GM18520 (cell line): ENCODE measurements at regions not wholly inside any gene's neighbourhood (a gene's known extent, or its start where the extent isn't known, plus 50 kb on each side); places are given as distances from the start of the nearest gene placed in this dataset.
A peak's percentile ranks its signal among the peaks of the same experiment; 100 is the strongest.

Source experiments
- ATAC-seq: cut with Tn5 transposase; IDR thresholded peaks from one replicate; pipeline ENCODE4 v1.9.1; 2021; ENCODE audit not compliant: unreplicated experiment

DNA sequence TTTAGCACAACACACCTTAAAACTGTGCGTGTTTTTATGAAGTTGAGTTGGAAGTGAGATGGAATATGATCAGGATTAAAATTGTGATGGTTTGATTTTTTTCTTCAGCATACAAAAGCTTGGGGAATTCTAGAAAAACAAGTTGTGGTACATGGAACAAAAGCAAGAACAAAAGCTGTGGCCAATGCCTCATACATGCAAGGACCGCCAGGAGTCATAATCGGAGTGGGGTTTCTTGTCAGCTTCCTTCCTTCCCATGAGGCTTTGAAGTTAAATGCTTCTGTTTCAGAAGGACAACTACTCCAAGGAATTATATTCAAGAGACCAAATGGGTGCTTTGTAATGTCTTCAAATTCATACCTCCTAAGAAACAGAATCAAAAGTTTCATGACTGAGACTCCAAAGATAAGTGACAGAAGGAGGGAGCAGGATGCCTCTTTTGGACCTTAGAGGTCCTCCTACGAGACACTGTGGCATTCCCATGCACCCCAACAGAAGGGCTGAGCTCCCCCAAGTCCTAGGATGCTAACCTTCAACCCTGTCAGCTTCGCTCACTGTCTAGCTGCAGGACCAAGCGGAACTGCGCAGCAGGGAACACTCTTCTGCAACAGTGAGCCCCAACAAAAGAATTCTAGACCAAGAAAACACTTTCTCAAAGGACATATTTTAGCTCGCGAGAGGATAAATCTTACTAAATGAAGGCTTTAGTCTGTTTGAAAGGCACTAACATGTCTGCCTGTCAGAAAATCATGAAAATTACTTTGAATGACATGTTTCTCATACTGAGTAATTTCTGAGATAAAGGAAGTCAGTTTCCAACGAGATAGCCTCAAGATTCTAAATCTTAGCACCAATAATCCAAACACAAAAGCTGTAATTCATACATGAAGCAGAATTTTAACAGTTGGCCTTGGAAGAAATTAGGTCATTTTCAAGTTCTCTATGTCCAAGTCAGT, 108.5 kb upstream of the NHSL1 start:
- no peak for ATAC-seq

DNA sequence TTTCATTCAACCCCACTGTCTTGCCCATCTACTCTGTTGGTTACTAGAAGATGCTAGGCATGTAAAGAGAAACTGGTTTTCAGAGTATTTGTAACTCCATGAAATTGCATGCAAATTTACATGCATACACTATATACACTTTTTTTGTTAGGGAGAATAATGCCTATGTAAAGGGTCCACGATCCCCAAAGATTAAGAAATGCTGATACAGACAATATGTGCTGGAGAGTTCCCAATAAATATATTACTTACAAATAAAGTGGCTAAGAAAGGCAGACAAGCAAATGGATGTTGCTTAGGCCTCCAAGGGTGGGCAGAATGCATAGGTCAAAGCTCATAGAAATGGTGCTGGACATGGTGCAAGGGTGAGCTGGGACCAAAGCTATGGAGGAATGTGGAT, 109.6 kb upstream of the NHSL1 start:
- ATAC-seq, result no peak

DNA sequence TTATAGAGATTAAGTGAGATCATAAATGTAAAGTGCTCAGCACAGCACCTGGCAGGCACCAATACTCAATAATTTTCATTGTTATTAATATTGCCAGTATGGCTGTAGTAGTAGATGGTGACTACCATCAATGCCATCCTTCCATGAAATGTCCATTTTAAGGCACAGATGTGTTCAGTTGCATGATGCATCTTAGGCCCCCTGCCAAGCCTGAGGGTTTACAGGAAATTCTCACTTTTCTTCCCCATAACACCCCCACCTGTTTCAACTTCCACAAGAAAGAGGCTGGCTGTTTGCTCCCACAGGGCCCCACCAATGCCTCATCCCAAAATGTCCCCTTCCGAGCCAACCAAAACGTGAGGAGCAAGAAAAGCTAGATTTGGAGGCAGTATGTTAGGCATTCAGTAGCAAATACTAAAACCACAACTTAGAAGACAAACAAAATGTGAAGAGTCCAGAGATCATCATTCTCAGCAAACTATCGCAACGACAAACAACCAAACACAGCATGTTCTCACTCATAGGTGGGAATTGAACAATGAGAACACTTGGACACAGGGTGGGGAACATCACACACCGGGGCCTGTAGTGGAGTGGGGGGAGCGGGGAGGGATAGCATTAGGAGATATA, 110.6 kb upstream of the NHSL1 start:
- no peak for ATAC-seq

DNA sequence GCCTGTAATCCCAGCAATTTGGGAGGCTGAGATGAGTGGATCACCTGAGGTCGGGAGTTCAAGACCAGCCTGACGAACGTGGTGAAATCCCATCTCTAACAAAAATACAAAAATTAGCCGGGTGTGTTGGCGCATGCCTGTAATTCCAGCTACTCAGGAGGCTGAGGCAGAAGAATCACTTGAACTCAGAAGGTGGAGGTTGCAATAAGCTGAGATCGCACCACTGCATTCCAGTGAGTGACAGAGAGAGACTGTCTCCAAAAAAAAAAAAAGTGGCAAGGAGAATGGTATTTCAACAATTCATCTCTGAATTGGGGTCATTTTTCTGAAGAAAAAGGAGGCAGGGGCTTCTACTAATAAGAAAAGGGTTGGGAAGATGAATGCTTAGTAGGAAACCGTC, 111.5 kb upstream of the NHSL1 start:
- no peak for ATAC-seq

DNA sequence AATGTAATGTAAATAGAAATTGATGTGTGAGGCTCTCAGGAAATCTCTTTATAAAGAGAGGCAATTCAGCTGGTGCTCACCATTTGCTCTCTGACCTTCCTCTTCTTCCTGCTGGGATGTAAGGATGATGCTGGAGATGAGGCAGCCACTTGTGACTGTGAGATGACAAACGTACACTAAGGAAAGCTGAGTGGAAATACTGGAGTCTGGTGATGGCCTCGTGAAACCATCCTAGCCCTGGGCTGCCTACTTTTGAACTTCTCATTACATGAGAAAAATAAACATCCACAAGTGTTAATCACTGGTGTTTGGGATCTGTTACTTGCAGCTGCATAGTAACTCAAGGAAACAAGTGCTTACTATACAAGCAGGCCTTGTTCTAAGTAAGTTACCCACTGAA, 114.9 kb upstream of the NHSL1 start:
- no peak for ATAC-seq

DNA sequence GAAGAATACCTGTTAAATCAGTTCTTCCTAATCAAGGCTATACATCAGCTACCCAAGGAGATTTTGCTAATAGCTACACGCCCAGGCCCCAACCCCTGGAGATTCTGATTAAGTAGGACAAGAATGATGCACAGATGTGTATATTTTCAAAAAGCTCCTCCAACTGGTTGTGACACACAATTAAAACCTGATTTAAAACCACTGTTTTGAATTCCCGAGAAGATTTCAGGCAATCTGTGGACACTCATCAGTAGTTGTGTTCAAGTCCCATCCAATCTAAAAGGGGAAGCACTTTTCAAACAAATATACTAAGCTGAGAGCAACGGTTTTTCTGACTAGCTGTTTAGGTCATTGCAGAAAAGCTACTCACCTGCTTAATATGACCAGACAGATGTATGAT, 118.9 kb upstream of the NHSL1 start:
- no peak for ATAC-seq

DNA sequence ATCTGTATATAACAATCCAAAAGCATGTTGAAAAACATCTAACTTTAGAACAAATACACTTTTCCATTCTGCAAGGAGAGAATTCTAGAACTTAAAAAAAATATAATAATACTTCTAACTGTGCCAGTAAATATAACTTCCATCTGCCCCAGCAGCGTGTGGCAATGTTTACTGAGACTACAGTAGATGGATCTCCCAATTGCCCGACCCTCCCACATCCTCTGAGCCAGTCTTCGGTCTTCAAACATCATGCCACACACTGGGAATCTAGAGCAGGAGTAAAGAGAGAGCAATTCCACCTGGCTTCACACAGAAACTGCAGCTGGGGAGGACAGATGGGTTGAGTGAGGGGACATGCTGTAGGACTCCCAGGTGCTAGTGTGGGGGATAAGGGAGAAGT, 121.3 kb upstream of the NHSL1 start:
- ATAC-seq, result no peak

DNA sequence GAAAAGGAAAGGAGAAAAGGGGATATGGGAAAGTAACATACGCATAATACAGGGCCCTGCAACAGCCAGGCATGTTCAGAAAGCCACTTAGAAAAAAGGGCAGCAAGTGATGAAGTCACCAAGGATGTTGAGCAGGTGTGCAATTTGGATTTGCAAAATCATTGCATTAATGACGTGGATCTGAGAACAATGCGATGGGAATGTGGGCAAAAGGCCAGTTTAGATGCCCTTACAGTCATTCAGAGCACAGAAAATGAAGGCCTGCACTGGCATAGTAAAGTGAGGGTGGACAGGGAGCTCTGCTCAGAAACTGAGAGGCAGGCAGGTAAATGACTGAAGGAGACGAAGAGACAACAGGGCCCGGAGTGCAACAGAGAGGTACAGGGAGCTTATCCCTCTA, 123.7 kb upstream of the NHSL1 start:
- no peak for ATAC-seq

DNA sequence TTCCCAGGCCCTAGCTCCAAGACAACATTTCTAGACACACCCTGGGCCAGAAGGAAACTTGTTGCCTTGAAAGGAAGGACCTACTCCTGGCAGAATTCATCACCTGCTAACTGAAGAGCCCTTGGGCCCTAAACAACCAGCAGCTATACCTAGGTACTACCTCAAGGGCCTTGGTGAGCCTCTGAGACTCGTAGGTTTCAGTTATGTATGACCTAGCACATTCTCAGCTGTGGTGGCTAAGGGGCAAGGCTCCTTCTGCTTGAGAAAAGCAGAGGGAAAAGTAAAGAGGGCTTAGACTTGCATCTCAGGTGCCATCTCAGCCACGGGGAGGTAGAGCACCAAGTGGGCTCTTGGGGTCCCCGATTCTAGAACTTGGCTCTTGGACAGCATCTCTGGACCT, 132.3 kb upstream of the NHSL1 start:
- ATAC-seq, result no peak

DNA sequence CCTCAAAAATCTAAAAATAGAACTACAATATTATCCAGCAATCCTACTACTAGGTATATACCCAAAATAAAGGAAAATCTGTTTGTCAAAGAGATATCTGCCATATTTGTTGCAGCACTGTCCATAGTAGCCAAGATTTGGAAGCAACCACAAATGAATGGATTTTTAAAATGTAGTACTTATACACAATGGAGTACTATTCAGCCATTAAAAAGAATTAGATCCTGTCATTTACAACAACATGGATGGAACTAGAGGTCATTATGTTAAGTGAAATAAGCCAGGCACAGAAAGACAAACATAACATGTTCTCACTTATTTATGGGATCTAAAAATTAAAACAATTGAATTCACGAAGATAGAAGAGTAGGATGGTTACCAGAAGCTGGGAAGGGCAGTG, 135.7 kb upstream of the CCDC28A start:
- no peak for ATAC-seq

DNA sequence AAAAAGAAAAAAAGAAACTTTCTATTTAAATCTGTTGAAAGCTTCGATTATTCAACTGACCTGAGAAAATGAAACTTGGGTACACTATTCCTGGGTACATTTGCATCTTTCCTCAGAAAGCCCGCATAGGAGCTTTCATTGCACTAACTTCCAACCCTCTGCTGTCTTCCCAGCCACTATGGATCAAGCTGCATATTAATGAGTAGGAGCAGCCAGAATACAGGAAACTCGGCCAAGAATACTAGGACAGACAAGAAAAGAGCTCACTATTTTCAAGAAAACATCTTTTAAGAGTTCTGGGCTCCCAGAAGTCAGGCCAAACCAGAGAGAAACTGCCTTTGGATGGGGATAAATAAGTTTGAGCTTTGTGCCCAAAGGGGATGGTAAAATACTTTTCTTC, 135.0 kb upstream of the CCDC28A start:
- ATAC-seq, result no peak

DNA sequence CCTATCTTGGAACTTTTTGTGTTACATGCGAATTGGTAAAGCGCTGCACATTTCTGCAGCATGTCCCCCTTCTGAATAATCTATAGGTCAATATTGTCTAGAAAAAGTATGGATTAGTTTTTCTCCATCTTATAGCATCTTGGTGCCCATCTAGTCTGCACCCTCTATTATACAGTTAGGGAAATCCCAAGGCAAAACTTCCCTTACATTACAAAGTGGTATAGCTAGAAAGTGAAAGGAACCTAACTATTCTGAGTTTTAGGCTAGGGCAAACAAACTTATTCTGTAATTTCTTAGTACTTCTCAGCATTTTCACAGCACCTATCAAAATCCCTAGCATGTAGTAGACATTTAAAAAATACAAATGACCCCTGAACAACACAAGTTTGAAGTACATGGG, 133.5 kb upstream of the CCDC28A start:
- no peak for ATAC-seq

DNA sequence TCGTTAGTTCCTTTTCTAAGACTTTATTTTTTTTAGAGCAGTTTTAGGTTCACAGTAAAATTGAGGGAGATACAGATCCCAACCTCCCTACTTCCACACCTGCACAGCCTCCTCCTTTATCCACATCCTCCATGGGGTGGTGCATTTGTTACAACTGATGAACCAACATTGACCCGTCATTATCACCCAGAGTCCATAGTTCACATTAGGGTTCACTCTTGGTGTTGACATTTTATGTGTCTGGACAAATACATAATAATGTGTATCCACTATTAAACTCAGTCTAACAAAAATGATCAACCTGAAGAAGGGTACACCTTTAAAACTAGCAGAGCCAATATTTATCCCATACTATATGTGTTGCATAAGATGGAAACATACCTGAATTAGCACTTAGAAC, 130.4 kb upstream of the CCDC28A start:
- no peak for ATAC-seq

DNA sequence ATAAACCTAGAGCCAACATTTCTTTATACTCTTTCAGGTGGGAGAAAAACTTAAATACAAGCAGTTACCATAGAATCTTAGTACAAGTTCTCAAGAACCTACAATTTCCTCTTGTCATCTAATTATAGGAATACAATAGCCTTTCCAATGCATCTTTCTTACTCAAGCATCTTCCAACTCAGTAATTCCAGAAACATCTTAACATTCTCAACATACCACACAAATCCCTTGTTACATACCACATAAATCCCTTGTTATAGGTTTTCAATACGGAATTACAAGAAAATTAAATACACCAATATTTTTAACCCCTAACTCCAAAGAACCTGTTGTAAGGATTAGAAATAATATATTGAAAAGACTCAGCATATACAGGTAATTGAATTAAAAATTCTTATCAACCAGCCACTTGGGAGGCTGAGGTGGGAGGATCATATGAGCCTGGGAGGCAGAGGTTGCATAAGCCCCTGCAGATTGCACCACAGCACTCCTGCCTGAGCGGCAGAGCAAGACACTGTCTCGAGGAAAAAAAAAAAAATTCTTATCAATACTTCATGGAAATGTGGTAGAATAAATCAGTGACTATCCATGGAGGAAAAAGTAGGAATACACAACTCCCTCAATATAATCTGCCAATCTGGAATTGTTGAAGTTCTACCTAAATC, 127.5 kb upstream of the CCDC28A start:
- no peak for ATAC-seq

DNA sequence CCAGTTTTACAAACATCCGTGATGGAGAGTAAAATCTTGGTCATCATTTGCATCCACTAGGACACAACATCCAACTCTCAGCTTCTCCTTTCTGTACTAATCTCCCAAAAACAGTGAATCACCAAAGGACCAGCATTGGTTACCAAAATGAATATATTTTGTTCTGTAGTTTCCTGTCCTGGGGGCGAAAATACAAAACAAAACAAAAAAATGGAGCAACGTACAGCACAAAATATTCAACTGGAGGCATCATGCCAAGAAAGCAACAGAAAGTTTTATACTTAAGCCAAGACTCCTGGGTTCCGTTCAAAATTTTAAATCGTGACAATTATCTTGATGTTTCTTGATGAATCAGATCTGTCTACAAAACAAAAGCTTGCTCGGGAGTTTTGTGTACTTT, 126.6 kb upstream of the CCDC28A start:
- ATAC-seq, result no peak

DNA sequence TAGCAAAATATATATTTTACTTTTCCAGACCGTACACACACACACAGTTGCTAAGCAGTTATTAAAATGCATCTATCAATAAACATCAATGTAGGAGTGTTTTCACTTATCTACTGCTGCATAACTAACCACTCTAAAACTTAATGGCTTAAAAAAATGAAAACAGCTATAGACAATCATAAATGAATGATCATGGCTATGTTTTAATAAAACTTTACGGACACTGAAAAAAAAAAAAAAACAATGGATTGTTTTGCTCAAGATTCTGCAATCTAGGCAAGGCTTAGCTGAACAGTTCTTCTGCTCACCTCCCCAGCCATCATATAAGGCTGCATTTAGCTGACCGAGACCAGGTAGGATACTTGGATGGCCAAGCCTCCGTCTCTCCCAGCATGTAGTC, 125.4 kb upstream of the CCDC28A start:
- no peak for ATAC-seq

DNA sequence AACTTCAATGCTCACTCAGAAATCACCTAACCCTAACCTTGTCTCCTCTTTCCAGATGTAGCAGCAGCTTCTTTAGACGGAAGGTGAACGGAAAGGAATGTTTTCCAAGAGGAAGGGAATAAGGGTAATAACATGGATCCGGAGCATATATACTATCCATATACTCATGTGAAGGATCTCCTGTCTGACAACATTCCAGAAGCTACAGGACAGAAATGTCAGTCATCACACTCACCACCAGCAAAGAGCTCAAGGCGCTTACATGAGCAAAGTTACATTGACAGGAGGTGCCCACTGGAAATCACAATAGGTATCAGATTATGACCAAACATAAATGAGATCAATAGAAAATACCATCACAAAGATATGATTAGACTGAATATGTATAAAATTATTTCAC, 122.1 kb upstream of the CCDC28A start:
- no peak for ATAC-seq

DNA sequence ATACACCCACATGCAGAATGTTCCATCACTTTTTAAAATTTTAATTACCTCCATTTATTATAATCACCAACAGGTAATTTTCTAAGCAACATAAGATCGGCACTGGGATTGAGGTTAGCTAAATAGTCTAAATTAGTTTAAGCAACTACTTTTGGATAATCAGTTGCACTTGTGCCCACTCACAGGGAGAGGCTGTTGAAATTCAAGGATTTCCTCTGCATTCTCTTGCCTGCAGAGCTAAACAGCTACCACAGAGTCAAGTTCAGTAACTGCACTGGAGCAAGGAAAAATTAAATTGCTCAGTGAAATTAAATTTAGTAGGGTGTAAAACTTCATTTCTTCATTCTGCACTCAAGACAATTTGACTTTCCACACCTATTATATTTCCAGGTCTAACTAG, 120.7 kb upstream of the CCDC28A start:
- no peak for ATAC-seq

DNA sequence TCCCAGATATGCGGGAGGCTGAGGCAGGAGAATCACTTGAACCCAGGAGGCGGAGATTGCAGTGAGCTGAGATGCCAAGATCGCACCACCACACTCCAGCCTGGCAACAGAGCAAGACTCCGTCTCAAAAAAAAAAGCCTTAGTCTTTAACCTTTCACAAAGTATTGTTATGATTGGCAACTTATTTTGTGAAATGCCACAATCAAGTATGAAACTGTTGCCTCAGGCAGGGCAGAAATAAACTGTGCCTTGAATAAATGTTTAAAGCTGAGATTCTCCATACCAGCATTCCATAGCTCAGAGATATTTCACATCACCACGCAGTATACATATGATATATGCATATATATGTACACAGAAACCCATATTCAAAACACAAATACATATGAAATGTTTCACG, 120.1 kb upstream of the CCDC28A start:
- ATAC-seq, result no peak

DNA sequence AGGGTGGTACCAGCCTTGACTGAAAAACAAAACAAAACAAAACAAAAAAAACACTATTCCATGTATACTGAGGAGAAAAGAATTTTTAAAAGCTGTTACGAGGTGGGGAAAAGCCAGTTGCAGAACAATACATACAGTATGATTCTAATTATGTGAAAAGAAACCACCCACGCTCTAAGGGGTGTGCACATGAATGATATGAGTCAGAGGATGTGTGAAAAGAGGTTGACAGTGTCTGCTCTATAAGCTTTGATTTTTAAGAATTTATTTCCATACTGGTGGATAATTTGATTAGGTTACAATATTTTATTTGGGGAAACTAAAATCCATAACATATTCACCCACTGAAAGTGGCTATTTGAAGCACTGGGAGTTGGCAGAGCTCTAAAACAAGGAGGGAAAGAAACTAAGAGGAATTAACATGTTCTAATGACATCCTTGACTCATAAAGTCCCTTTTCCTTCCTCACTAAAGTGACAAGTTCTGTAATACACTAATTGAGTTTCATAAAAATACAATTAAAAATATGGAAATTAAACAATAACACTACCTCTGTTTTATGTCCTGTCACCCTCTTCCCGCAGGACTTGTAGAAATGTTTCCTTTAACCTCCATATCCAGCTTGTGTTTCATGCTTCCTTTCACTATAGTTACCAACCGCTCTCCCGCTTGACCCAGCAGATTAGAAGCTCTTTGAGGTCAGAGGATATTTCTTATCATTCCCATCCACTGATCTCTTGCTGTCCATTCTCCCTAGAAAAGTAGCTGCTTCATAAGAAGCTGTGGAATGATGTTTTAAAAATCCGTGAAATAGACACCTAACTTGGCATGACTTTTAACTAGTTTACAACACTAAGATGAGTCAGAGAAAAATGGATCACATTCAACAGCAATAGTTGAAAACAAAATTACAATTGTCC, 118.6 kb upstream of the CCDC28A start:
- ATAC-seq, result peak; percentile 99

DNA sequence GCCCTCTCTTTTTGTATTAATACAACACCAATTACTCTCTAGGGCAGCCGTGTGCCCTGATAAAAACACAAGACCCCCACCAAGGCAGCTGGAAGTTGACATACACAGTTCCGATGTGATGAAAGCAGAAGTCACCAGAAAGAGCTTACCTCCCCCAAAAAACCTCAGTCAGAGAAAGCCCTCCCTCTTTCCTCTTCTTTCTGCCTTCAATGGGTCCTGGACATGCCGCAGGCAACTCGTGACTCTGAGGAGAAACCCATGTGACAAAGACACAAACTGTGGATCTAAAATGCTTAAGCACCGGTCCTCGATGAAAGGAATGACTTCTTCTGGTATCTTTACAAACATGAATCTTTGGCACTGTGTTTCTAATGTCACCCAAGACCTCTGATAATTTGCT, 117.7 kb upstream of the CCDC28A start:
- ATAC-seq, result no peak
